HG03025 (cell line): ENCODE measurements at regions not wholly inside any gene's neighbourhood (a gene's known extent, or its start where the extent isn't known, plus 50 kb on each side); places are given as distances from the start of the nearest gene placed in this dataset.
"Not testable (repeated sequence)": the region's sequence is repeated elsewhere in the genome, so short reads cannot be mapped to it uniquely, and the experiment has no call there.

Experiments
- ATAC-seq: cut with Tn5 transposase; IDR thresholded peaks from one replicate; pipeline ENCODE4 v1.9.1; 2021; ENCODE audit warnings: mild to moderate bottlenecking, moderate library complexity; ENCODE audit not compliant: unreplicated experiment, low FRiP score

DNA sequence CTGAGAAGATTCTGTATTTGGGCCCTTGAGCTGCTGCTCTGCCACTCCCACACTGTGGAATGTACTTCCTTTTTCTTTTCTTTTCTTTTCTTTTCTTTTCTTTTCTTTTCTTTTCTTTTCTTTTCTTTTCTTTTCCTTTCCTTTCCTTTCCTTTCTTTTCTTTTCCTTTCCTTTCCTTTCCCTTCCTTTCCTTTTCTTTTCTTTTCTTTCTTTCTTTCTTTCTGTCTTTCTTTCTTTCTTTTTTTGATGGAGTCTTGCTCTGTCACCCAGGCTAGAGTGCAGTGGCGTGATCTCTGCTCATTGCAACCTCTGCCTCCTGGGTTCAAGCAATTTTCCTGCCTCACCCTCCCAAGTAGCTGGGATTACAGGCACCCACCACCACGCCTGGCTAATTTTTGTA, 89.8 kb downstream of the DNAAF6 start:
- not testable (repeated sequence) for ATAC-seq

DNA sequence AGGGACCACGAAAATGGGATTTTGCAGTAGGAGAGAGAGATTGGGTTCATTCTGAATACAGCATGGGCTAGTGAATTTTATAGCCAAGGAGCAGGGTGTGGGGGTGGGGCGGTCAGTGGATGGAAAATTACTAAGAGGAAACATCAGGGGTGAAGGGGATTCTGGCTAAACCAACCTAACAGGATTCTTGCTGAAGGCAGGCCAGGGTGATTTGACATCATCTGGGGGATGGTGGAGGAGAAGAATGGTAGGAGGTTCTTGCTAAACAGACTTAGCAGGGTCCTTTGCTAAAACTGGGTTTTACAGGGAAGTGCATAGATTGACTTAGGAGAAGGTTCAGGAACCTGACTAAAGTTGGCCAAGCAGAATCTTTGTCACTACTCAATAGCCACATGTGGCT, 91.9 kb downstream of the DNAAF6 start:
- ATAC-seq = no peak

DNA sequence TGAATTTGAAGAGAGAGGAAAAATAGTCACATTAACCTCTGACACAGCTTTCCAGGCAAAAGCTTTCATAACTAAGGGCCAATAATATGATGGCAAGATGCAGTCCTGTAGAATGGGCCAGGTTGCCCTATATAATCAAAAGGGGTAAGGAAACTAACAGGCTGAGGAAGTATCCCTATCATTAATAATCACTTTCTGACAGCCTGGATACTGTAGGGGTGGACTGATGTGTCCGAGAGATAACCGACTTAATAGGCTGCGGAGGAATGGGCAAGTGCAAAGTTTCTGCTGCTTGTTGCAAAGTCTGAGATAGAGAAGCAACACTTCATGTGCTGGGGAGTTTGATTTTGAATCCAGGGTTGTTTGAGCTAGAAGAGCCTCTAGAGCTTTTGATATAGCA, 94.8 kb downstream of the DNAAF6 start:
- ATAC-seq = no peak

GRCh38 chrX:107304141-107304540, 97.7 kb downstream of the DNAAF6 start:
- no peak for ATAC-seq

GRCh38 chrX:107323786-107324492, 117.5 kb downstream of the DNAAF6 start:
- ATAC-seq = no peak

GRCh38 chrX:107324493-107325310, 118.3 kb downstream of the DNAAF6 start:
- no peak for ATAC-seq

DNA sequence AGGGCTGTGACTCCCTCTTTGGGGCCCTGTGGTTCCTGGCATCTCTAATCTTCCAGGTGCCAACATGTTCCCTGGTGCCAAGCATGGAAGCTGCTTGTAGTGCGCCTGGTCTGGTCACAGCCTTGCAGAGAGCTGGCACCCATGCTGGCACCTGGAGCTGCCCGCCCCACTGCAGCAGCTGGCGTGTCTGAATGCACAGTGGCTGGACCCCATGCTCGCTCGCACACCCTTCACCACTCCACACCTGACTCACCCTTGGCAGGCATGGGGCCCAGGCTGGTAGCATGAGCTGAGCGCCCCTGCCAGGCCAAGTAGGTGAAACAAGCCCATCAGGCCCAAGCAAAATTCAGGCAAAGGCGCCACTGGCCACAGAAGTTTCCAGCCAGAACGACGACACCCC, 119.1 kb downstream of the DNAAF6 start:
- ATAC-seq = no peak

- ATAC-seq = no peak
Observed at GRCh38 chrX:107348051-107348450, 101.4 kb upstream of the FRMPD3 start.

DNA sequence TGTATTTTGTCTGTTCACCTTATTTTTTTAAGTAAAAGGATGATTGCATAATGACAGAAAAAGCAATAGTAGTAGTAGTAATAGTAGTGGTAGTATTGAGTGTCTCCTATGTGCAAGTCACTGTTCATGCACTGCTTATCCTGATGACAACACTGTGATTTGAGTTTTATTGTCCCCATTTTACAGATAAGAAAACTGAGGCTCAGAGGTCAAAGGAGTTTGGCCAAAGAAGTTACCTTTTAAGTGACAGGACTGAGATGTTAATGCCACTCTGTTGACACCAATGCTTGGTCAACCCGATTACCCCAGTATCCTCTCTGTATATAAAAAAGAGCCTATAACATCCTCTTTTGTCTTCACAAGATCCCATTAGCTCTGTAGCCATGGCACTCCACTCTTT, 100.5 kb upstream of the FRMPD3 start:
- ATAC-seq = no peak

DNA sequence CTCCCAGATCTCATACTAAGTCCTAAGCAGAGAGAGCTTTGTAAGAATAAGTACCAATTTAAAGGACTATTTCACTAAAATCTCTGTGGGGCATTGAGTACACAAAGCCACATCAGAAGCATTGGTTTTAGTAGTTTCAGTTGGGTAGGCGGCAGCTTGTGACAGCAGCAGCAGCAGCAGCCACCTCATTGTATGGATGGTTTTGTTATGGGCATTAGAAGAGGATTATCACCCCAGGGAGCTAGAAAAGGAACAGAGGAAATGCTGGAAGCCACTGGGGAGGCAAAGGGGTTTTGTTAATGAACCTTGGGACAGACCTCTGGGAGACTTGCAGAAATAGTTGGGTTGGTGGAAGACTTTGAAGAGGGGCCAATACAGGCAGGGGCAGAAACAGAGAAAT, 93.9 kb upstream of the FRMPD3 start:
- no peak for ATAC-seq

GRCh38 chrX:107360788-107361360, 88.6 kb upstream of the FRMPD3 start:
- ATAC-seq = no peak

DNA sequence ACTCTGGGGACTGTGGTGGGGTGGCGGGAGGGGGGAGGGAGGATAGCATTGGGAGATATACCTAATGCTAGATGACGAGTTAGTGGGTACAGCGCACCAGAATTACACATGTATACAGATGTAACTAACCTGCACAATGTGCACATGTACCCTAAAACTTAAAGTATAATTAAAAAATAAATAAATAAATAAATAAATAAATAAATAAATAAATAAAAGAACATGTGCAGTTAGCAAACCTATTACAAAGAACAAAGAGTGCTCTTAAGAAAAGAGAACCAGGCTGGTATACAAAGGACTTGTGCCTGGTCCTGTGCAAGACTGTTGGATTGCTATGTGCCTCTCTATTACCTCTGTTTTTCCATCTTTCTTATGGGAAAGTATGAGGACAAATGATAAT, 79.3 kb upstream of the FRMPD3 start:
- ATAC-seq = not testable (repeated sequence)

DNA sequence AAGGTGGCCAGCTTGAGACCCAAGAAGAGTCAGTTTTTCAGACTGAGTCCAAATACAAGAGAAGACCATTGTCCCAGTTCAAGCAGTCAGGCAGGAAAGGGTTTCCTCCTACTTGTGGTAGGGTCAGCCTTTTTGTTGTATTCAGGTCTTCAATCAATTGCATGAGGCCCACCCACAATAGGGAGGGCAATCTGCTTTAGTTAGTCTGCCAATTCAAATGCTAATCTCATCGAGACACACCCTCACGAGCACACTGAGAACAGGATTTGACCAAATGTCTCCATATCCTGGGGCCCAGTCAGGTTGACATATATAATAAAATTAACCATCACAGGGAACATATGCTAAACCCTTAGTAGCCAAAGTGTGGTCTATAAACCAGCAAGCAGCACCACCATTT, 75.3 kb upstream of the FRMPD3 start:
- no peak for ATAC-seq

DNA sequence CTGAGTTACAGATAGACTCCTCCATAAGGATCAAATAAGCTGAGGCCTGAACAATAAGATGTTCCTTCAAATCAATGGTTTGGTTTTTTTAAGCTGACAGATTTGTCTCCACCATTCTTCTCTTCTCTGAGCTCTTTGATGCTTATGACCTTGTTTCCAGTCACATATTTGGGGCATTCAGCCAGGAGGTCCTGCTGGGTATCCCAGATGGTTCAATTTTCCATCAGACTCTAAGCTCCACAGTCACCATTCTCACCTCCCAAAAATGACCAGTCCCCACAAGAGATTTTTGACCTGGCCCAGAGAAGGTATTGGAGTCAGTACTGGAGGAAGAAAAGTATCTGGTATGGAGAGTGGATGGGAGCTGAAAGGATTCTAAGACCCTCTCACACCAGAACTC, 74.6 kb upstream of the FRMPD3 start:
- no peak for ATAC-seq

DNA sequence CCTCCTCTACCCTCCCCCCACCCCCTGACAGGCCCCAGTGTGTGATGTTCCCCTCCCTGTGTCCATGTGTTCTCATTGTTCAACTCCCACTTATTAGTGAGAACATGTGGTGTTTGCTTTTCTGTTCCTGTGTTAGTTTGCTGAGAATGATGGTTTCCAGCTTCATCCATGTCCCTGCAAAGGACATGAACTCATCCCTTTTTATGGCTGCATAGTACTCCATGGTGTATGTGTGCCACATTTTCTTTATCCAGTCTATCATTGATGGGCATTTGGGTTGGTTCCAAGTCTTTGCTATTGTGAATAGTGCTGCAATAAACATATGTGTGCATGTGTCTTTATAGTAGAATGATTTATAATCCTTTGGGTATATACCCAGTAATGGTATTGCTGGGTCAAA, 73.3 kb upstream of the FRMPD3 start:
- ATAC-seq = not testable (repeated sequence)

- ATAC-seq = no peak
Observed at GRCh38 chrX:107384397-107385105, 64.9 kb upstream of the FRMPD3 start.

DNA sequence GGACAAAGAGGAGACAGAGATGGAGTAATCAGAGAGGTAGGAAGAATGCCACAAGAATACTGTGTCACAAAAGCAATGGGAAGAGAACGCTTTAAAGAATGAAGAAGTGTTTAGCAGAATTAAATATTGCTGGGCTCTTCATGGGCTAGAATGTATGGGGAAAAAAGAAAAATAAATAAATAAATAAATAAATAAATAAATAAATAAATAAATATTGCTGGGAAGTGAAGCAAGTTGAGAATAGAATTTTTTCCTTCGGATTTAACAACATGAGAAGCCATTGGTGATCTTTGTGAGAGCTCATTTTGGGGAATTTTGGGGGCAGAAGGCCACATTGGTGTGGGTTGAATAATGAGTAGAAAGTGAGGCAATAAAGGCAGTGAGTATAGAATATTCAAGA, 59.7 kb upstream of the FRMPD3 start:
- ATAC-seq = no peak

- ATAC-seq = not testable (repeated sequence)
Observed at GRCh38 chrX:107393656-107394055, 55.8 kb upstream of the FRMPD3 start.

DNA sequence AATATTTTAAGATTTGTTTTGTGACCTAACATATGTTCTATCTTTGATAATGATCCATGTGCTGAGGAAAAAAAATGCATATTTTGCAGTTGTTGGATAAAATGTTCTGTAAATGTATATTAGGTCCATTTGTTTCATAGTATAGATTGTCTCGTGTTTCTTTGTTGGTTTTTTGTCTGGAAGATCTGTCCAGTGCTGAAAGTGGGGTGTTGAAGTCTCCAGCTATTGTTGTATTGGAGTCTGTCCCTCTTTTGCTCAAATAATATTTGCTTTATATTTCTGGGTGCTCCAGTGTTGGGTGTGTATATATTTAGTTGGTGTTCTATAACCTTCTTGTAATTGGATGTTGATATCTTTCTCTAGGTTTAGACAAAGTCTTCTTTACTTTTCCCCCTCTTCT, 53.2 kb upstream of the FRMPD3 start:
- no peak for ATAC-seq

- no peak for ATAC-seq
Observed at GRCh38 chrX:107396783-107397182, 52.7 kb upstream of the FRMPD3 start.

DNA sequence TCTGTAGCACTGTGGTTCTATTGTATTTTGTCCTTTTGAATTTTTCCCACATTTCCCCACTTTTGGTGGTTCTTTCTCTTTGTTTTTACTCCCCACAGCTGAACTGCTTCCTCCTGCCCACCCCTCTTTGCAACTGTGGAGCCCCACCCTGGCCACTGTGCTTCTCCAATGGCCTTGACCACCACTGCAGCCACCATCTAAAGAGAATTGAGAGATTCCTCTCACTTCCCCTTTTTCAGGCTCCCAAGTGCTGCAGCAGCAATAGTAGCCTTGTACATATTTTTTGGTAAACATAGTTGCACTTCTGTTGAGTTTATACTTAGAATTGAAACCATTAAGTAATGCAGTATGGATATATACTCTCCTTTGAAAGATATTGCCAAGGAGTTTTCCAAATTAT, 51.3 kb upstream of the FRMPD3 start:
- ATAC-seq = peak; percentile 92
